ENCODE measurements at regions not wholly inside any gene's neighbourhood (a gene's known extent, or its start where the extent isn't known, plus 50 kb on each side); places are given as distances from the start of the nearest gene placed in this dataset.

- 21 to 34% (median 32%) methylated on average over 5 of the region's 5 CpGs for WGBS, 3 donors
- intact Hi-C loops (cut with DNase I) = loop anchor here in 1 of 2 donors (10.0 kb wide), 1 partner anchor 55 kb away; no protein-coding TSS in a partner anchor
- no peak for TF ChIP-seq CTCF (IDR thresholded peaks at IDR 0.05)
- Histone ChIP-seq H3K4me1 (no peaks in the 10 kb centered on the region), H3K9me3 (no peaks in the 10 kb centered on the region), H3K4me3 (no peak overlapping the region), H3K27me3 (ENCODE audit: insufficient read depth in 3 of 3, low read length in 2 of 3) (peaks cover 0 to 2% (median 0%) of the 10 kb centered on the region in 3 donors), H3K36me3 (ENCODE audit: insufficient read depth in 1 of 2, low read depth in 1 of 2) (no peaks in the 10 kb centered on the region), H3K27ac (no peak overlapping the region)
- DNase-seq = no peak
- no peak for ATAC-seq
Observed at GRCh38 chr18:73959352-73959751, 188.3 kb downstream of the FBXO15 start.

- TF ChIP-seq CTCF (IDR thresholded peaks at IDR 0.05) = no peak
- 35 to 45% (median 39%) methylated on average over 4 of the region's 4 CpGs for WGBS, 3 donors
- H3K27me3 ChIP-seq (ENCODE audit: insufficient read depth in 3 of 3, low read length in 2 of 3) = peaks cover 0 to 2% (median 0%) of the 10 kb centered on the region in 3 donors
- DNase-seq = no peak
- H3K27ac ChIP-seq = no peak overlapping the region
- intact Hi-C loops (cut with DNase I) = loop anchor here in 1 of 2 donors (10.0 kb wide), 1 partner anchor 61 kb away; no protein-coding TSS in a partner anchor
- no peak for ATAC-seq
- no peak overlapping the region for H3K4me3 ChIP-seq
- no peaks in the 10 kb centered on the region for H3K36me3 ChIP-seq (ENCODE audit: insufficient read depth in 1 of 2, low read depth in 1 of 2)
- no peaks in the 10 kb centered on the region for H3K9me3 ChIP-seq
- H3K4me1 ChIP-seq = no peaks in the 10 kb centered on the region
Observed at GRCh38 chr18:73954268-73954667, 193.4 kb downstream of the FBXO15 start.

GRCh38 chr18:73952296-73952946, 195.2 kb downstream of the FBXO15 start:
- DNase-seq (no peak), ATAC-seq (no peak)
- WGBS, 3 donors = 47 to 62% (median 59%) methylated on average over 7 of the region's 7 CpGs
- intact Hi-C loops (cut with DNase I) = loop anchor here in 1 of 2 donors (10.0 kb wide), 1 partner anchor 62 kb away; no protein-coding TSS in a partner anchor
- Histone ChIP-seq H3K27ac (no peak overlapping the region), H3K27me3 (ENCODE audit: insufficient read depth in 3 of 3, low read length in 2 of 3) (peaks cover 0 to 2% (median 0%) of the 10 kb centered on the region in 3 donors), H3K9me3 (no peaks in the 10 kb centered on the region), H3K4me1 (no peaks in the 10 kb centered on the region), H3K4me3 (no peak overlapping the region), H3K36me3 (ENCODE audit: insufficient read depth in 1 of 2, low read depth in 1 of 2) (no peaks in the 10 kb centered on the region)
- no peak for TF ChIP-seq CTCF (IDR thresholded peaks at IDR 0.05)

- Histone ChIP-seq H3K9me3 (no peaks in the 10 kb centered on the region), H3K36me3 (ENCODE audit: insufficient read depth in 1 of 2, low read depth in 1 of 2) (no peaks in the 10 kb centered on the region), H3K4me1 (no peaks in the 10 kb centered on the region), H3K27ac (no peak overlapping the region), H3K27me3 (ENCODE audit: insufficient read depth in 3 of 3, low read length in 2 of 3) (no peaks in the 10 kb centered on the region), H3K4me3 (no peak overlapping the region)
- no peak for ATAC-seq
- DNase-seq = no peak
- no peak for TF ChIP-seq CTCF (IDR thresholded peaks at IDR 0.05)
- 76 to 91% (median 89%) methylated on average over 2 of the region's 2 CpGs for WGBS, 3 donors
- intact Hi-C loops (cut with DNase I) = loop anchor here in 1 of 2 donors (10.0 kb wide), 1 partner anchor 65 kb away; no protein-coding TSS in a partner anchor
Observed at GRCh38 chr18:73950116-73950700, 197.4 kb downstream of the FBXO15 start.
